GM18868 (cell line): ENCODE measurements at regions not wholly inside any gene's neighbourhood (a gene's known extent, or its start where the extent isn't known, plus 50 kb on each side); places are given as distances from the start of the nearest gene placed in this dataset.

ENCODE experiments used
- ATAC-seq: cut with Tn5 transposase; IDR thresholded peaks from one replicate; pipeline ENCODE4 v1.9.1; 2021; ENCODE audit warnings: mild to moderate bottlenecking, moderate library complexity; ENCODE audit not compliant: unreplicated experiment

DNA sequence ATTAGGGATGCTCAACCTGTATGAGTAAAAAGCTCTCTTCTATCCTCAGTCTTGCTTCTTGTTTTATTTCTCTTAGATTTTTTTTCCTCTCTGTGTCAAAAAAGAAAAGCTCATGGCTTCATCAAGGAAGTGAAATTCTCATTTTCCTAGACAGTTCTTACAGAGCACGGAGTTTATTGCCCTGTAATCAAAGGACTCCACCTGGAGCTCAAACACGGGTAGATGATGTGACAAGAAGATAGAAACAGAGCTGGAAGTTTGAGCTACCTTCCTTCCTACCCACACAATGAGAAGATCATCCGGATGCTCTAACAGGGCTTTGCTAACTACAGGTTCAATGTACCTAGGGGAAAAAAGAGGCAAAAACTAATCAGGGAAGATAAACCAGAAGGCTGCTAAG is 564.8 kb downstream of the MED13L start:
- ATAC-seq, result no peak

DNA sequence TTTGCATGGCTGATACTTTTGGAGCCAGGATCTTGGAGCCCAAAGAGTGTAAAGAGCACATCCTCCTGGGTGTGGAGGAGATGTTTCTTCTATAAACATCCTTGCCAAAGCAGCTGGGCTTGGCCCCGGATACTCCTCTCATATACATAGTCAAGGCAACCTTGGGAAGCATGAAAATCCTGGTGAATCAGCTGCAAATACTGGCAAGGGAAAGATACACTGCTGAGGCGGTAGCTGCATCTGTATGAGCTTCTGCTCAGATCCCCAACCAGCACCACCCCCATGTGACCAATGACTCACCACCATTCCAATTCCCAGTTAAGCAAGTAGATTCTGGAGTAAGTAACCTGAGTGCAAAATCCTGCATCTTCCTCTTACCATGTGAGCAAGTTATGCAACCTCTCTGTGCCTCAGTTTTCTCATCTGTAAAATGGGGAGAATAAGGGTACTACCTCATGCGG is 567.4 kb downstream of the MED13L start:
- no peak for ATAC-seq

DNA sequence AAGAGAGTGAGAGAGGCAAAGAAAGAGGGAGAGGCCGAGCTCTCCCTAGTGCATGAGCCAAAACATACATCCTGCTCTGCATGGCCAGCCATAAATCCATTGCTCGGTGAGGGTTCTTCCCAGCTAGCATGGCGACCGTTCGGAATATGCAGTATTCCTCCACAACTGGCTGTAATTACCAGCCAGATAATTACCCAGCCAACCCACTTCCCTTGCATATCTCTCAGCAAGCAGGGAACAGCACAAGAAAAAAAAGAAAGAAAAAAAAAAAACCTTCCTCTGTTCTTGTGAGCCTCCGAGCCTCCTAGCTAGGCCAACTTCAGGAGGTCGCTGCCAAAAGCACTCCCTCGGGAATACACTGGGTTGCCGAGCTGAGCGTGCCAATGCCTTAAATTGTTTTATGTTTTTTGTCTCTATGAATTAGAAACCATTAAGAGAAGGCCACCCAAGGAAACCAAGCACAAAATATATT is 567.9 kb downstream of the MED13L start:
- ATAC-seq, result no peak

DNA sequence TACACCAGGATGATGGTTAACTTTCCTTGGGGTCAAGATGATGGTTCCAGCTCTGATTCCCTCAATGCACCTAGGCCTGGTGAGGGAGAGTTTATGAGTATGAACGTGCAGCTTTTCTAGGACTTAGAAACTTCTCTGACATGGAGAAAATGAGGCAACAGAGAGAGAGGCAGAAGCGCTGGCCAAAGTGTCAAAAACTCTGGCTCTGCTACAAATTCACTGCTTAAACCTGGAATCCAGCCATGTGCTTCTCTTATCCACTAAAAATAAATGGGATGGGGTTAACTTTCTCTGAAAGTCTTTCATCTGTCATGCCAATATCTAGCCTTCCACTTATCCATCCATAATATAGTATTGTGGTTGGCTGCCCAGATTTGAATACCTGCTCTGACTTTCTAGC is 568.7 kb downstream of the MED13L start:
- ATAC-seq, result no peak

DNA sequence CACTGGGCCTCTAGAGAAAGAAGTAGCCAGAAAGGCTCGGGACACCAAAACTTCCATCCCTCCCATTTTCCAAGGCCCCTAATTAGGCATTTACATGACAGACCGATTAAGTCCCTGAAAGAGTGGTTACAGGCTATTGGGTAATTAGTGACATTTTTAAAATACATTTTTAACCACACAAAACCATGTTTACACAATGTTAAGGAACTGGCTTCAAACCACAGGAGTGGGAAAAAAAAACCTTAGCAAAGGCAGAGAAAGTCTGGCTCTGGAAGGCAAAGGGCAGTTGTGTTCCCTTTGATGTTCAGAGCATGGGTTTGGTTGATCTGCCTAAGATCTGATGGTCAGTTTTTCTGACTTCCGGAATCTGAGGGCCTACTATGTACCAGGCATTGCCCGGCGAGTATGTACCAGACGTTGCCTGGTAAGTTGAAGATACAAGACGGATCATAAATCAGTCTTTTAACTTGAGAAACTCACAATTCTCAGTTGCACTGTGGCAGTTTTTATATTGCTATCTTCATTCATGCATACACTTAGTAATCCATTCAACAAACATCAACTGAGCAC is 576.5 kb downstream of the MED13L start:
- ATAC-seq, result no peak

DNA sequence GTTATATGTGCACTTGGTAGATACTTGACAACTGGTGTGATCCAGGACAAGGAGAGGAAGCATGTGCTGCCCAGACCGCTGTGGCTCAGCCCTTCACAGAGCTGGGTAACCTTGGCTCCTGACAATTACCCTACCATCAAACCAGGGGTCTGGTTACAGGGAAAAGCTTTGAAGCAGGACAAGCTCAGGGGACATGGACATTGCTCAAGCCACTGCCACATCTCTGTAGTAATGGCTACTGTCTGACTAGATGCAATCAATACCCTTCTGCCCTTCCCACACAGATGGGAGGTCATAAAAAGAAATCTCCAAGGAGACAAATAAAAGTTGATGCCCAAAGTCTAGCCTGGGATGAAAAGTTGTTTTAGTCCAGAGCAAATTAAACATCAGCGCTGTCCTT is 577.4 kb downstream of the MED13L start:
- ATAC-seq, result no peak

DNA sequence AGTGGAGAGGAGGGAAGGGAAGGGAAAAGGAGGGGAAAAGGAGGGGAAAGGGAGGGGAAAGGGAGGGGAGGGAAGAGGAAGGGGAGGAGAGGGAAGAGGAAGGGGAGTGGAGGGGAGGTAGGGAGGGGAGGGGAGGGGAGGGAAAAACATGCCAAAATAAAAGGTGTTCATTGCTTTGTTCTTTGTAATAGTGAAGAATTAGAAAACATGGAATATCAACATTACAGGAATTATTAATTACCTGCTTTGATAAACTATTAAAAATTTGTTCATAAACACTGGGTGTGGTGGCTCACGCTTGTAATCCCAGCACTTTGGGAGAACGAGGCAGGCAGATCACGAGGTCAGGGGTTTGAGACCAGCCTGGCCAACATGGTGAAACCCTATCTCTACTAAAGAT is 579.2 kb downstream of the MED13L start:
- ATAC-seq, result no peak

GRCh38 chr12:115697340-115697739 is 580.2 kb downstream of the MED13L start:
- no peak for ATAC-seq

DNA sequence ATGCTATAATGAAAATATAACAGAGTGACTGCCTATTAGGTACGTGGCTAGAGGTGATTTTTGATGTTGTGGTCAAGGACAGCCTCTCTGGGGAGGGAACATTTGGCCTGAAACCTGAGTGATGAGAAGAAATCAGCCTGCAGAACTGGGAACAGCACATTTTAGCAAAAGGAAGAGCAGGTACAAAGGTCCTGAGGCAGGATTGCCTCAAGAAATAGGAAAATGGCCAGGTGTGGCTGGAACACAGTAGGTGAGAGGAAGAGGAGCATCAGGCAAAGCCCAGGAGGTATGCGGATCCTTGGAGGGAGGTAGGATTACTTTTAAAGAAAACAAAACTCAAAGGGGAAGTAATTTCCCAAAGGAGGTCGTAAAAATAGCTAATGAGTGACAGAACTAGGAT is 582.9 kb downstream of the MED13L start:
- no peak for ATAC-seq

DNA sequence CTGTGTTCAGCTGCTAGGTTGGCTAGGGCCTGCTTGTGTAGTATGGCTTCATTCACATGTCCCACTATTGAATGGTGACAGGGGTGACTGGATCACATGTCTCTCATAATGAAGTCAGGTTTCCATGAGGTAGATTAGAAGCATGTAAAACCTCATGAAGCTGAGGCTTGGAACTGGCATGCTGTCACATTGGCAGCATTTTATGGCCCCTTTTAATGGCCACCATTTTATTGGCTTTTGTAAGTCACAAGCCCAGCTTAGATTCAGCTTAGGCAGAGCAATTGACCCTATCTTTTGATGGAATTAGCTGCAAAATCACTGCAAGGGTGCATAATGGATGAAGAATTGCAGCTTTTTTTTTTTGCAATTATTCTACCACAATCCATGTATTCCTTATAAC is 583.5 kb downstream of the MED13L start:
- no peak for ATAC-seq

DNA sequence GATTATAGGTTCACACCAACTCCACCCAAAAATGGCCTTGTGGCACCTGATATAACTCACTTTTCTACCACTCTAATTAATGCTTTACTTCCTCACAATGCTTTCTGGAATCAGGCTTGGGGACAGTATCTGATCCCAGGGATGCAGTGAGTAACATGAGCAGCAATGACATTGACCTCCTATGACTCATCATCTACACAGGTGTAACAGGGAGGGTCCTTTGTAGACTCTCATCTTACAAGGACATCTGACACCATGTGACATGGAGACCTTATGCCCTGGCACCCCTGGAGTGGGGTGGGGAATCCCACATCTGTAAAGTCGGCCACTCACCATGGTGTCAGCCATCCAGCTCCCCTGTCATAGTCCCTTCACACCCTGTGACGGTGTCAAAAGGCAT is 586.4 kb downstream of the MED13L start:
- ATAC-seq, result no peak

GRCh38 chr12:115687094-115687493 is 590.4 kb downstream of the MED13L start:
- ATAC-seq, result no peak

GRCh38 chr12:115683240-115683780 is 594.2 kb downstream of the MED13L start:
- no peak for ATAC-seq

DNA sequence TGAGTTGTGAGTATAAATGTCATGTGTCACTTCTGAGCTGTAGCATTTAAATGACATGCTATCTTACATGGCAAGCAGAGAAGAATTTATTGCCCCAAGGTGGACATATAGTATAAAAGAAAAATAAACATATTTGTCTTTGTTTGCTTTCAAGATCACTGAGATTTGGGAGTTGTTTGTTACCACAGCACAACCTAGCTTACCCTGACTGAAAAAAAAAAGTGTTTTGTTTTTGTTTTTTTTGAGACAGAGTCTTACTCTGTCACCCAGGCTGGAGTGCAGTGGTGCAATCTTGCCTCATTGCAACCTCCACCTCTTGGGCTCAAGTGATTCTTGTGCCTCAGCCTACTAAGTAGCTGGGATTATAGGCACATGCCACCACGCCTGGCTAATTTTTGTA is 596.5 kb downstream of the MED13L start:
- ATAC-seq, result no peak

GRCh38 chr12:115672506-115673080 is 604.9 kb downstream of the MED13L start:
- no peak for ATAC-seq

- no peak for ATAC-seq
These were observed 605.4 kb downstream of the MED13L start for GRCh38 chr12:115672086-115672485.

GRCh38 chr12:115670869-115671268 is 606.6 kb downstream of the MED13L start:
- no peak for ATAC-seq

DNA sequence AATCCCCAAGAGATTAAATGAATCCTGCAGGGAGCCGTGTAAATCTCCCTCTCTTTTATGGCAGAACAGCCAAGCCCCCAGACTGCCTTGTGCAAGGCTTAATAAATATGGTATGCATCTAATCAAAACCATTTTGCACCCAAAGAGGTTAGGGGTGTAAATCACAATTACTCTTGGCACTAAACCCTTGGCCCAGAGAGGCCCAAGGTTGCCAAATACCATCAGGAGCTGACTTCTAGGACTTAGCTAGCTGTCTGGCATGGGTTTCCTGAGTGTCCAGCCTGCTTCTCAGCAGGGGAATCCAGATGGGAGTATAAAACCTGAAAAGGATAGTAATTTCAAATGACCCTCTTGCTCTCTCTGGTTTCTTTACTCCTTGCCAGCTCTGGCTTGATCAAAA is 610.4 kb downstream of the MED13L start:
- ATAC-seq, result no peak

DNA sequence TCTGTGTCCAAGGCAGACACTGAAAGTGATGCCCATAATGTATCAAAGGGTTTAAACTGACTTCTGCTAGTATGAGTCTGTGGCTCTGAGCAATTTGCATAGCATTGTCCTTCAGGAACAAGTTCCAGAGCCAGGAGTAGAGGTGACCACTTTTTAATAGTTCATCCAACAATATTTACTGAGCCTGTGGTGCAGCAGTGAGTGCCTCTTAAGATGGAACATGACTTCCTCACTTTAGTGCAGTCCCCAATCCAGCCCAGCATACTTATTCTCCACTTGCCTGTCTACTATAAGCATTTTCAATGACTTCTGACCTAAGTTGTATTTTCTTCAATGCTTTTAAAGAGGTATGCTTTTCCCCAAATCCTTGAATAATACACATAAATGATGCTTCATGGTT is 611.3 kb downstream of the MED13L start:
- ATAC-seq, result no peak

GRCh38 chr12:115661112-115661511 is 616.4 kb downstream of the MED13L start:
- ATAC-seq, result no peak

GRCh38 chr12:115660211-115660805 is 617.2 kb downstream of the MED13L start:
- ATAC-seq, result no peak

GRCh38 chr12:115659422-115659821 is 618.1 kb downstream of the MED13L start:
- ATAC-seq, result no peak
